Pons (tissue), 1 donor: ENCODE measurements at regions not wholly inside any gene's neighbourhood (a gene's known extent, or its start where the extent isn't known, plus 50 kb on each side); places are given as distances from the start of the nearest gene placed in this dataset.
"Not testable (repeated sequence)": the region's sequence is repeated elsewhere in the genome, so short reads cannot be mapped to it uniquely, and the experiment has no call there.

Source experiments
- DNase-seq: peaks from one replicate; pipeline ENCODE4 v3.0.0-alpha.2; 2016; ENCODE audit warnings: low spot score

DNA sequence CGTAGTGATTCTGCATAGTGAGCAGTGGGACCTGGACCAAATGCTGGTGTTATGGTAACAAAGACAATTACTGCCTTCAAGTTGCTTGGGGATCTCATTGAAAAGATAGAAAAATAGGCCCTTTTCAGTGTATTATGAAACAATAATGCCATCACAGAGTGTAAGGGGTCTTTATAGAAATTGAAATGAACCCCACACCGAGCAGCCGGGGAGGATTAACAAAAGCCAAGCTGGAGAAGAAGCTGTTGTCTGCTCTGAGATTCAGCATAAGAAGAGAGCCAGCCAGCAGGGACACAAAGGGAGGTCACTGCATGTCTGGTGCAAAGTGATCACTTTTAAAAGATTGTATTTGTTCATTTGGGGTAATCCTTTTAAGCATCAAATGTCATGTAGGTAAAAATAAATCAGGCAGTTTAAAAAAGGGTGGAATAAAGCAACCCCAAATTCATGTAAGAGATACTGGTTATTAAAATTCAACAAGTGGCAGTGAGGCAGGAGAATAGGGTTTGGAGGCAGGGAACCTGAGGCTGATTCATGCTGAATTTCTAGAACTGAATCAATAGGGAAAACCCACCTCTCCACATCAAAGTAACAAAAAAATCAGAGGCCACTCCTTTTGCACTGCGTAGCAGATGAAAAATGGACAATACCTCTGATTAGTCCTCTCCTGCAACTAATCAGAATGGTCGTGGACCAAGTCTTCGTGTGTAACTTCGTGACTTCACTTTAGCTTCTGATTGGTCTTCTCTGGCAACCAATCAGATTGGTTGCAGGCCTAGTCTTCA, 1548.3 kb upstream of the SLC10A2 start:
- DNase-seq, result no peak

GRCh38 chr13:104608331-104608730, 1542.1 kb upstream of the SLC10A2 start:
- DNase-seq, result no peak

DNA sequence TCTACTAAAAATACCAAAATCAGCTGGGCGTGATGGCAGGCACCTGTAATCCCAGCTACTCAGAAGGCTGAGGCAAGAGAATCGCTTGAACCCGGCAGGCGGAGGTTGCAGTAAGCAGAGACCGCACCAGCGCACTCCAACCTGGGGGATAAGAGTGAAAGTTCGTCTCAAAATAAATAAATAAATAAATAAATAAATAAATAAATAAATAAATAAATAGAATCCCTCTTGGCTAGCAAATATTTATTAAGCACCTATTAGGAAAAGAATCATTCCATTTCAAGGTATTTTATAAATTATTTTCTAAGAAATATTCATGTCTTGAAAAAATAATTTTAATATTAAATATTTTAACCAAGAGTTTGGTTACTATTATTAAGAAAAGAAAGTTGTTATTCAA, 1539.2 kb upstream of the SLC10A2 start:
- not testable (repeated sequence) for DNase-seq

GRCh38 chr13:104597546-104598180, 1531.4 kb upstream of the SLC10A2 start:
- no peak for DNase-seq

DNA sequence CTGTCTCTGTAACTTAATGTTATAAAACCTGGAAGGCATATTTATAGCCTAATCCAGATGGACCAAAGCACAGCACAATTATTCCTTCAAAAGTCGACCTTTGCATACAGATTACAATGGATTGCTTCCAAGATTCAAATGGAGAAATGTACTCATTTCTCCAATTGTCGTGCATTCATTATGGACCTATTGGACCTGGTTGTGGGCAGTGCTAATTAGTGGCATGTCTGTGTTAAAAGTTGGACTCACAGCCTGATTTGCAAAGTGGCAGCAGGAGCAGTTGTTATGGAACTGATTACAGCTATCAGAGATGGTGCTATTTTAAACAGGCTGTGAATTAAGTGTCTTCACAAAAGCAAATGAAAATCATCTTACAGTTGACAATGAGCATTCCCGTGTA, 1529.3 kb upstream of the SLC10A2 start:
- no peak for DNase-seq

DNA sequence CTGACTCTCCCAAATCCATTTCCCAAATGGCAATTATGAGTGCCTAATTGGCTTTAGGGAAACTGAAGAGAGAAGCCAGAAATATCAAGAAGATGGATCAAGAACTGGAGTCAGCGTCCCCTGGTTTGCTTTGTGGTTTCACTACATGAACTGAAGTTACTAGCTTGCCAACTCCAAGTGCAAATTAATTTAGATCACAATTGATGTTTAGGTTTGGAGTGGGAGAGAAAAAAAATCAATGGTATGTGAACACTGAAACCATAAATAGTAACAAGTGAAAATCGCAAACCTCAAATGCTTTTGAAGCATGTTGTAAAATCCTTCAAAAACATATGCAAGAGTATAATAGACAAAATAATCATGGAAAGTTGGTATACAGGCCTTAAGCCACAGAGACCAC, 1528.6 kb upstream of the SLC10A2 start:
- no peak for DNase-seq

DNA sequence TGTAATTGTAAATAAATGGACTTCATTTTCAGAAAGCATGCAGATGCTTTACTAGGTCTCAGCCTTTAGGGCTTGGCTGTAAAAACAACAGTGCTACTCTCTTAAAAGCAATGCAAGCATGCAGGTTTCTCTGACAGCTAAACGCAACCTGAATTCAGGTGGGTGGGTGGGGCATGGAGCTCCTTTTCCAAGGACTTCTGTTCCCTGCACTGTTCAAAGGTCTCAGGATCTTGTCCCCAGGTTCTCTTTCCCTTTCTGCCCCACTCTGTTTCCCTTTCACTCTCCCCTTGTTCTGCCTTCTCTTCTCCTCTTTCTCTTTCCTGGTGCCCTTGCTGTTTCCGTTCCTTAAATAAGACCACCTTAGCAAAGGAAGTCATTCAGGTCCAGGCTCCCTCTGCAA, 1527.5 kb upstream of the SLC10A2 start:
- DNase-seq, result no peak

GRCh38 chr13:104593251-104593576, 1527.0 kb upstream of the SLC10A2 start:
- no peak for DNase-seq

DNA sequence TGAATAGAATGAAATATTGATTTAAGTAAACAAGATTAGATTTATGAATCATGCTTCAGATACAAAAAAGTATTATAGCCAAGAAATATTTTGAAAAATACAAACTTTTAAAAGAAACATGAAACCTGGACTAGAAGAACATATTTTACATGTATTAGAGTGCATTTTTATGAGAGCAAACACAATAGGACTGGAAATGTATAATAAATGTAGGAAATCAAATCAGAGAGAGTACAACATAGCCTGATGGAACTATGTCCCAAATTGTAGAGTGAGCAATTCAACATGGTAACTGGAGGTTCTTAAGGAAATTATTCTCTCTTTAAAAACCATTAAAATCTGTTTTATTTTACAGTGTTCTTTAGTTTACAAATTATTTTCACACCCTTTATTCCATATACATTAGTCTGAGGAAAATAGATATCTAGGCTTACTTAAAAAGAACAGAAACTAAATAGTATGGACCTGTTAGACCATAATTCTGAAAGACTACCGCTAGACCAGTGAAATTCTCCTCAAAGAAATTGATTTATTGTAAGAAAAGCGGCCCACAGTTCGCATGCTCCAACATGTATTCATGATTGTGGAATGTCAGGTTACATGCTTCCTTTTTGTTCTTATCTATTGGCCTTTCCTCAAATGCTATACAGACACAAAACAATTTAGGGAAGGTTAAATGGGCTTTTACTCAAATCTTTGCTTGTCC, 1526.5 kb upstream of the SLC10A2 start:
- no peak for DNase-seq

DNA sequence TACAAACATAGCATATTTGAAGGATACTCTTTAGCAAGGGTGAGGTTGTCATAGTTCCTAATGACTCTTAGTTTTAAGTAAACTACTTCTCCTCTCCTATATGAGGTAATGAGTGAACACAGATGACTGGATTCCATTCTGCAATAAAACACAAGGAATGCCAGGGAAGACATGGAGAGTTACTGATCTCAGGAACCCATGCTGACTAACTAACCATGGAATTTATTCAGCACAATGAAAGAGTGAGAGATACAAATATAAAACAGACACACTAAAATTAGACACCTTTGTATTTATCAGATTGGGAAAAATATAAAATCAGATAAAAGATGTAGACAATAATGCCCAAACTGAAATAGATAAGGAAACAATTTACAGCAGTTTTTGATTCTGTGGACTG, 1525.9 kb upstream of the SLC10A2 start:
- no peak for DNase-seq

DNA sequence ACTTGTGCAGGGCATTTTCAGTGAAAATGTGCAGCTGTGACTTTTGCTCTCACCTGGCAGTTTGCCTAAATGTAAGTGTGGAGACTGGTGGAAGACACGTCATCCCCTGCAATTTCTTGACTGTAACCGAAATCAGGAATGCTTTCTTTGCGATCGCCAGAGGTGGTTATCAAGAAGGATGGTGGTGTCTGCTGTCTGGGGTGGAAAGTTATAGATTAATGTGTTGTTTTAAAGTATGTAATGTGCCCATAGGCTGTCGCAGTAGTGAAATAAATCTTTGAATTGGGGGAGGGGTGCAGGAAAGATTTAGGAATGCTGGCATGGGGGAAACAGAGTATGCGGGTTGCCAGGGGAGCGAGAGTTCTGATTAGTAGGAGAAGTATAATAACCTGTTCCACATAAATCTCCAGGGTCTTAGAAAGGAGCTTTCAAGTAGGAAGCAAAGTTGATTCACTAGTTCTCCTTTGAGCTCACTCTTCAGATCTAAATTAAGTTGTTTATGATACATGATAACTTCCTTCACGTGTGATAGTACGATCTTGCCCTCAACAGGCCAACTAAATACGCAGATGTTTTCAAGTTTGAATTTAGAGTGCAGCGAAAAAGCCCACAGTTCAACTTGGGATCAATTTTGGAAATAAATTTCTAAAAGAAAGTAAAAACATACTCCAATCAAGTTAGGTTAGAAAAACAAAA, 1520.0 kb upstream of the SLC10A2 start:
- DNase-seq, result no peak

GRCh38 chr13:104584481-104584880, 1518.3 kb upstream of the SLC10A2 start:
- no peak for DNase-seq

DNA sequence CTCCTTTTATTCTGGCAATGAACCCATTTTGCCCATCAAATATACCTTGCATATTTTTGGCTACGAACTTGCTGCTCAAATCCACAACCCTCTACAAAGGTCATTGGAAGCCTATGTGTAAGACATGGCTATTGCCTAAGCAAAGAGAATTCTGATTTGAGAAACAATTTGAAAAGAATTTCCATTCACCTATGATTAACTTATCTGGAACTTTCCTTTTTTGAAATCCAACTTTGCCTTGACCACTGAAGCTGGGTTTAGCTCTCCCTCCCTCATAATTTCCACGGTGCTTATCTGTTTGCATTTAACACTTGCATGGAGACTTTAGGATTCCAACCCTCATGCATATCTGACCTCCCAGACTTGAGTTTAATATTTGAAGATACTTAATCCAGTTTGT, 1514.7 kb upstream of the SLC10A2 start:
- DNase-seq, result no peak

DNA sequence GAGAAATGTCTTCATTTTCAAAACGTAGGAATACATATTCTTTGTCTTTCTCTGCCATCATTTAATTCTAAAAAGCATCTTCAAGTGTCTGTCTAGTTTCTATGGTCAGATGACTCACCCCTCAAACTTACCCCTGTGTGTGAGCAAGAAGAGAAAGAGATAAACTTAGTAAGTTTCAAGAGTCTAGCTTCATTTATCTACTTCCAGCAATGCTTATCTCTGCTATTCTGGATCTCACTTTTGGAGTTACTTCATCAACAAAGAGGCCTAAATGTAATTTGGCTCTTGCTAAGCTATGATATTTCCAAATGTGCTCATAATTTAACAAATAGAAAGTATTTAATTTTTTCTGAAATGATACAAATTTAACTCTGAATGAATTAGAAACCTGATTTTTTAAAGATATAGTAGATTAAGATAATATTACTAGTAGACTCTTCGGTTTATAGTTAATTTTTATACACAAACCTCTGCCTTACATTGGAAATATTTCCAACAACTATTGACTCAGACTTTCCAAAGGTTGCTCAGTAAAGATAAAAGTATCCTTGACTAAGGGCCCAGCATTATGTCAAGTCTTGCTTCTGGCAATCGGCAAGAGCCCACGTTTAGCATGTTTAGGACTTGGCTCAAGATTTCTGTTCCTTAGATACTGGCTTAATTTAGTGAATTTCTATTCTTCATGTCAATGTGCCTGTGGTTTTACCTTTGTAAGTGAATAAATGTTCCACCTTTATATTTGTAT, 1511.0 kb upstream of the SLC10A2 start:
- DNase-seq, result no peak

DNA sequence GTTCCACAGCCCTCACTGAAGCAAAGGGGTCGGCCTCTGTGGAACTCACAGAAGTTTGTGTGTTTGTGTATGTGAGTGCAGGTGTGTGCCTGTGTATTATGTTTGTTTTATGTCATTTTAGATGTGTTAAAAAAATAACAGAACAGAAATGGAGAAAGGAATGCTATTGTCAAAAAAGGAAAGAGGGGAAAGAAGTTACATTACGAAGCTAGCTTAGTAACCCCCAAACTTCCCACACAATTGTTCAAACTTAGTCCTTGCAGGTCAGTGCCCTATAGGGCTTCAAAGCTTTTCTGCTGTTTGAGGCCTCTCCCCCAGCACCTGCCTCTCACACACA, 1505.6 kb upstream of the SLC10A2 start:
- DNase-seq, result no peak

DNA sequence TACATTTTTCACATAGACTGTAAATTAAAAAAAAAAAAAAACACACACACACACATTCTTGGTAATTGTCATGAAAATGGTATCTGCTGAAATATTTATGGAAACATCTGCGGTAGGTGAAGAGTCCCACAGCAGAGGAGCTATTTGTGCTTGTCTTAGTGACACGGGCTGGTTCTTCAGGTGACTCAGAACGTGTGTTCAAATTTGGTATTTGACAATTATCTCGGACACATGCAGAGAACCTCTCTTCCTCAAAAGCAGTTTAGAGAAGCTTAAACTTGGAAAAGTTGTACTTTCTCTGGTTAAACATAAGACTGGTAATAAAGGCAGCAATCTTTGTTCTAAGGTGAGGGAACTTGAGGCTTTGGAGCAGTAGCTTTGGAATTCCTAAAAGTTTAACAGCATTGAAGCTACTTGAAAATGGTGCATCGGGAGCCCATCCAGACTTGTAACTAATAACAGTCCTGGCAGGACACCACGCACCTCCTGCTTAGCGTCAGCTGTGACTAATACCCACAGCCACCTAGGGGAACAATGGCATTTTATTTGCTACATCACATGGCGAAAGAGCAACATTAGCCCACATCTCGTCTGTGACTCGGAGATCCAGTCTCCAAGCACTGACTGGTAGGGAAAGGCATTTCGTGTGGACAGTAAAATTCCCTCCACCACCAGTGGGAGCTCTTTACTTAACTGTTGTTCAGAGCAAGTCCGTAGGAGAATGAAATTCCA, 1505.1 kb upstream of the SLC10A2 start:
- peak; percentile 95 for DNase-seq

- DNase-seq, result no peak
These were observed 1500.9 kb upstream of the SLC10A2 start for GRCh38 chr13:104567114-104567513.

DNA sequence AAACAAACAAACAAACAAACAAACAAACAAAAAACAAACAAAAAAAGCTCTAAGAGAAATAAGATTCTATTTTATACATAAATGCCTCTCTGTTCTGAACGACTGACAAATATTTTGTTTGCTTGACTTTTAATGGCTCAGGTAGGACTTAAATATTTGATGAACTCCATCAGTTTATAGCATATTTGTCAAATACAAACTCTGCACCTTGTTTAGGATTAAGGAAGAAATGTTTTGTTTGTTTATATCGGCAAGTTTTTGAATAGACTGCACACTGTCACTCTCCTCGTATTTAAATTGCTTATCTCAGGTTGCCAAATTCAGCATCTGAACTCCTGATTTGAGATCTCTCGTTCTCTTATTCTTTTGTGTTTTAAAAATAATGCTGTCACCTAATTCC, 1499.7 kb upstream of the SLC10A2 start:
- DNase-seq, result no peak

DNA sequence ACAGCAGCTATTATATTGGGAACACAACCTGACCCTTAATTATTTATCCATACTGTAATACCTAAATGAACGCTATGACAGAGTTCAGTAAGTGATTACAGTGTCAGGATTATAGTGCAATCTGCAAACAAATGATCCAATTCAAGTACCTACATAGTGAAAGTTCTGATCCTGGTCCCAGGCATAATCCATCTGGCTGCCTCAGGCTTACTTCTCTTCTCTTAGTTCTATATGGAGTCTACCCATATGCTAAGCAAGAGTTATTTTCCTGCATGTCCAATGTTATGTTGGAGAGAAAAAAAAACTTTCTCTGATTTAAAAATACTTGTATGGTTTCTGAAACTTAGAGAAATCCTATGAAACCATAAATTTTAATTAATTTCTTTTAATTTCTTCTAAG, 1487.7 kb upstream of the SLC10A2 start:
- no peak for DNase-seq

GRCh38 chr13:104553186-104553585, 1487.0 kb upstream of the SLC10A2 start:
- DNase-seq, result no peak

- DNase-seq, result no peak
These were observed 1468.6 kb upstream of the SLC10A2 start for GRCh38 chr13:104534847-104535246.
